Prostate gland (tissue), 2 donors: ENCODE measurements at regions not wholly inside any gene's neighbourhood (a gene's known extent, or its start where the extent isn't known, plus 50 kb on each side); places are given as distances from the start of the nearest gene placed in this dataset.

Experiments
- CTCF ChIP-seq, 4 experiments: fragments of 200-600 bp in 2 of 4; fragments of 450-650 bp in 2 of 4; sonication (generic) in 2 of 4; IDR thresholded peaks; 1 replicate in 3 of 4; 2 replicates in 1 of 4; pipeline ENCODE4 v1.5.1; 2016 to 2019; ENCODE audit warnings: antibody characterized with exemption in 4 of 4, mild to moderate bottlenecking in 2 of 4, moderate library complexity in 2 of 4
- POLR2A ChIP-seq: fragments of 450-650 bp; IDR thresholded peaks from one replicate; pipeline ENCODE4 v1.6.1; 2016; ENCODE audit warnings: antibody characterized with exemption, mild to moderate bottlenecking

- TF ChIP-seq CTCF (IDR thresholded peaks at IDR 0.05) (no peak), POLR2A (no peak)
Measured at GRCh38 chr2:18820966-18821365, 231.6 kb upstream of the NT5C1B start.
